ENCODE measurements at regions not wholly inside any gene's neighbourhood (a gene's known extent, or its start where the extent isn't known, plus 50 kb on each side); places are given as distances from the start of the nearest gene placed in this dataset.

GRCh38 chr2:121869873-121870272 is 114.4 kb downstream of the TSN start:
- no peaks in the 10 kb centered on the region for H3K4me1 ChIP-seq (ENCODE audit: low read depth)
- H3K27ac ChIP-seq: no peak overlapping the region
- no peak overlapping the region for H3K4me3 ChIP-seq
- DNase-seq (ENCODE audit: low read depth in 1 of 2, low spot score in 1 of 2): no peak
- TF ChIP-seq, protein P1, sequence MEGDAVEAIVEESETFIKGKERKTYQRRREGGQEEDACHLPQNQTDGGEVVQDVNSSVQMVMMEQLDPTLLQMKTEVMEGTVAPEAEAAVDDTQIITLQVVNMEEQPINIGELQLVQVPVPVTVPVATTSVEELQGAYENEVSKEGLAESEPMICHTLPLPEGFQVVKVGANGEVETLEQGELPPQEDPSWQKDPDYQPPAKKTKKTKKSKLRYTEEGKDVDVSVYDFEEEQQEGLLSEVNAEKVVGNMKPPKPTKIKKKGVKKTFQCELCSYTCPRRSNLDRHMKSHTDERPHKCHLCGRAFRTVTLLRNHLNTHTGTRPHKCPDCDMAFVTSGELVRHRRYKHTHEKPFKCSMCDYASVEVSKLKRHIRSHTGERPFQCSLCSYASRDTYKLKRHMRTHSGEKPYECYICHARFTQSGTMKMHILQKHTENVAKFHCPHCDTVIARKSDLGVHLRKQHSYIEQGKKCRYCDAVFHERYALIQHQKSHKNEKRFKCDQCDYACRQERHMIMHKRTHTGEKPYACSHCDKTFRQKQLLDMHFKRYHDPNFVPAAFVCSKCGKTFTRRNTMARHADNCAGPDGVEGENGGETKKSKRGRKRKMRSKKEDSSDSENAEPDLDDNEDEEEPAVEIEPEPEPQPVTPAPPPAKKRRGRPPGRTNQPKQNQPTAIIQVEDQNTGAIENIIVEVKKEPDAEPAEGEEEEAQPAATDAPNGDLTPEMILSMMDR (IDR thresholded peaks at IDR 0.05; ENCODE audit: low read depth, low read length): no peak
- H3K27me3 ChIP-seq: no peaks in the 10 kb centered on the region
- no peaks in the 10 kb centered on the region for H3K9me3 ChIP-seq (ENCODE audit: low read depth)
- H3K36me3 ChIP-seq: no peaks in the 10 kb centered on the region

GRCh38 chr2:121872651-121873050 is 117.2 kb downstream of the TSN start:
- no peak for DNase-seq (ENCODE audit: low read depth in 1 of 2, low spot score in 1 of 2)
- Histone ChIP-seq H3K4me1 (ENCODE audit: low read depth) (no peaks in the 10 kb centered on the region), H3K36me3 (no peaks in the 10 kb centered on the region), H3K27me3 (no peaks in the 10 kb centered on the region), H3K27ac (no peak overlapping the region), H3K4me3 (no peak overlapping the region), H3K9me3 (ENCODE audit: low read depth) (no peaks in the 10 kb centered on the region)
- TF ChIP-seq, protein P1 (IDR thresholded peaks at IDR 0.05; ENCODE audit: low read depth, low read length): no peak

DNA sequence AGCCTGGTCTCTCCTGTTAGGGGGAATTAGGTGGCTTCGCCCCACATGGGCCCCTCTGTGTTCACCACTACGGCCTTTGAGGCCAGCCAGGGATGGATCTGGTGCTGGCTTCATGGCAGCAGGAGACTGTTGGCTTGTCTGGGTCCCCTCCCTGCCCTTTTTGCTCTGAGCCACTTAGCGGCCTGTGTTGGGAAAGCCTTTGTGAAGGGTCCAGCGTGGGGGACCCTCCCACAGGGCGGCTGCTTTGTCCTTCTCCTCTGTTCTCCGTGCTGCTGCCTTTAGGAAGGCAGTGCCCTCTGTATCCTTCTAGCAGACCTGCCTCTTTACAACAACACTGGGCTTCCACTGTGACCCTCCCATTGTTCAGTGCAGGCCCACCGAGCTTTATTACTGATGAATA is 118.4 kb downstream of the TSN start:
- TF ChIP-seq, protein P1 (IDR thresholded peaks at IDR 0.05; ENCODE audit: low read depth, low read length): no peak
- Histone ChIP-seq H3K4me3 (no peak overlapping the region), H3K4me1 (ENCODE audit: low read depth) (no peaks in the 10 kb centered on the region), H3K27me3 (no peaks in the 10 kb centered on the region), H3K36me3 (no peaks in the 10 kb centered on the region), H3K27ac (no peak overlapping the region), H3K9me3 (ENCODE audit: low read depth) (no peaks in the 10 kb centered on the region)
- no peak for DNase-seq (ENCODE audit: low read depth in 1 of 2, low spot score in 1 of 2)

DNA sequence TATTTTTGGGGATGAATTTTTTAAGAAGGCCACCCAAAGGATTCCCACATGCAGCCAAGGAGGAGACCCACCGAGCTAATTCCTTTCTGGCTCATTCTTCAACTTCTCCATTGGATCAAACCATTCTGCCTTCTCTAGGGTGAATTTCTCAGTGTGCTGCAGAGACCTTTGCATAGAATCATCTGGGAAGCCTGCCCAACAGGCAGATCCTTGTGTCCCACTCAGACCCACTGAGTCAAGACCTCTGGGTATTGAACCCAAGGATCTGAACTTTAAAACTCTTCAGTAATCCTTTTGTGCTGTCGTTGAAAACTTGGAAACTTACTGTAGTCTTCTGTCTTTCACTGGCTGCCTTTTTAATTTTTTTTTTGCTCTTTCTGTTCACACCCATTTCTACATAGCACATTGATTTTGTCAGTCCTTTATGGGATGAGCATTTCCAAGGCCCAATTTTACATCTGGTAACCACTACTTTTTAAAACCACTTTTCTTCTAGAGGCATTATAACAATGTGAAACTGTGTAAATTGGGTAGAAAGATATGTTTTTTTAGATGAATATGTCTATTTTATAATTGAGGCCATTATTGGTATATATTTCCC is 120.2 kb downstream of the TSN start:
- no peaks in the 10 kb centered on the region for H3K27me3 ChIP-seq
- no peak overlapping the region for H3K27ac ChIP-seq
- H3K9me3 ChIP-seq (ENCODE audit: low read depth): no peaks in the 10 kb centered on the region
- no peak overlapping the region for H3K4me3 ChIP-seq
- TF ChIP-seq, protein P1 (IDR thresholded peaks at IDR 0.05; ENCODE audit: low read depth, low read length): no peak
- DNase-seq (ENCODE audit: low read depth in 1 of 2, low spot score in 1 of 2): no peak
- no peaks in the 10 kb centered on the region for H3K36me3 ChIP-seq
- H3K4me1 ChIP-seq (ENCODE audit: low read depth): no peaks in the 10 kb centered on the region

- TF ChIP-seq, protein P1 (IDR thresholded peaks at IDR 0.05; ENCODE audit: low read depth, low read length): no peak
- no peak for DNase-seq (ENCODE audit: low read depth in 1 of 2, low spot score in 1 of 2)
- H3K4me3 ChIP-seq: no peak overlapping the region
- H3K27me3 ChIP-seq: no peaks in the 10 kb centered on the region
- H3K36me3 ChIP-seq: no peaks in the 10 kb centered on the region
- H3K4me1 ChIP-seq (ENCODE audit: low read depth): no peaks in the 10 kb centered on the region
- no peaks in the 10 kb centered on the region for H3K9me3 ChIP-seq (ENCODE audit: low read depth)
- H3K27ac ChIP-seq: no peak overlapping the region
These were observed 121.9 kb downstream of the TSN start for GRCh38 chr2:121877366-121877765.
